ACHN (cell line): ENCODE measurements at regions not wholly inside any gene's neighbourhood (a gene's known extent, or its start where the extent isn't known, plus 50 kb on each side); places are given as distances from the start of the nearest gene placed in this dataset.

ENCODE experiments used
- DNase-seq: peaks from one replicate; pipeline ENCODE4 v3.0.0-alpha.2; 2015
- in situ Hi-C: cut with HindIII; loops from 2 replicates; pipeline ENCODE4 v1.10.0; 2017; ENCODE audit warnings: low sequenced_read_pairs, low pct_ligation_motif_present, low pct_unique_long_range_greater_than_20kb

DNA sequence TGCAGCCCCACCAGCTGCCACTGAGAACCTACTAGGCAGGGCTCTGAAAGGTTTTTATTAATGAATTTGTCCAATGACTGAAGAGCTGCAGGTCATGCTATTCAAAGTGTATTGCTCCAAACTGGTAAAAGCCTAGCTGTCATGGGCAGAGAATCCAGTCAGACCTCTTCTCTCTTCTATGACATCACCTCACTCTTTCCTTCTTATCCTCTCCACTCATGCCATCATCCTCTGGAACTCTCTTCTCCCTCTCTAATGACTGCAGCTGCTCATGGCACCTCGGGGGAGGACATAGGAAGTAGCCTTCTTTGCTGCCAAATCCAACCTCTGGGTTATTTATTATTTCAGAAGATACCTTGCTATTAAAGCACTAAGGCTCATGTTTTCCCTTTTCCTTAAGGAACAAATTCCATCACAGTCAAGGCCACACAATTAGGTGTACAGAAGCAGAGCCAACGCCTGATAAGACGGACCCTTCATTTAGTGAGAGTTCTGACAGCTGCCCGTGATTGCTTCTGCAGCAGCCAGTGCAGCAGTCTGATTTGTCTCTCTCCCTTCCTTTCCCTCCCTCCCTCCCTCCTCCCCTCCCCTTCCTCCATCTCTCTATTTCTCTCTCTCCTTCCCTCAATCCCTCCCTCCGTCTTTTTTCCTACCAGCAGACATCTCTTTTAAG, 87.0 kb upstream of the ONECUT1 start:
- in situ Hi-C loops: no loop called here
- DNase-seq: no peak

DNA sequence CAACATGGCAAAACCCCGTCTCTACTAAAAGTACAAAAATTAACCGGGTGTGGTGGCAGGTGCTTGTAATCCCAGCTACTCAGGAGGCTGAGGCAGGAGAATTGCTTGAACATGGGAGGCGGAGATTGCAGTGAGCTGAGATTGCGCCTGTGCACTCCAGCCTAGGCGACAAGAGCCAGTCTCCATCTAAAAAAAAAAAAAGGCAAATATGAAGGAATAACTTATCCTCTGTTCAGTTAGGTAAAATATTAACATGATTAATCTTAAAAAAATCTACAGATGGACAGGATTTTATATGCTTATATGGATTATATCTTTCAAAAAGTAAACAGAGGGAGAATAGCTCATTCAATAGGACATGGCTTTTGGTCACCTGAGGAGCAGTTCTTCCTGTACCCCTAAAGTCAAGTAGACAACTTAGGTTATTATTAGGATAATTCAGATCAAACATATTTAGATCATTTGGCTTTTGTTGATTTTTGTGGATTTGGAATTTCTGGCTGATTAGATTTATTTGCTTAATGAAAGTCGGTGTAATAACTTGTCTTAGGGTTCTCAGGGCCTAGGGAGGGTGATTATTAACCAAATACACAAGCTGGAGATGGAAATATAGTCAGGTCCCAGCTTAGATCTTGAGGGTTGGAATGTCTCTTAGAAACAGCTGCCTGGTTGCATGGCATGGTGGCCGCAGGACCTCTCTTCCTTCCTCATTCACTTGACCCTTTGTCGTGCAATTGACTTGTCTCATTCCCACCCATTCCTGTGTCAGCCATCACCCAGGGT, 82.1 kb upstream of the ONECUT1 start:
- no peak for DNase-seq
- in situ Hi-C loops: no loop called here

DNA sequence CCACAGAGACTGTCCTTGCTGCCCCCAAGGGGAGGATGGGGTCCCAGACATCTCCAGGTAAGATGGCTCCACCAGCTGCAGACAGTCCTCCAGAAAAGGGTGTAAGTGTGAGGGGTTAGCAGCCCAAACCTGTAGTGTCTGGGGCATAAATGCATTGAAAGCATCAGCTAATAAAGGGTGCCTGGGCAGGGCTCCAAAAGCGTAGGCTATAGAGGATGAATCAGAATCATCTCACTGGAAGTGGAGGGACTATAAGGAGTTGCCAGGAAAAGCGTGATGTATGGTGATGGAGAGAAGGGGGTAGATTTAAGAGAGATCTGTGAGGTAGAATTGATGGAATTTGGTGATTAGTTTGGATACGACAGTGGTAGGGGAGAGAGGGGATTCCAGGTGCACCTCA, 79.9 kb upstream of the ONECUT1 start:
- DNase-seq: no peak
- in situ Hi-C loops: no loop called here

DNA sequence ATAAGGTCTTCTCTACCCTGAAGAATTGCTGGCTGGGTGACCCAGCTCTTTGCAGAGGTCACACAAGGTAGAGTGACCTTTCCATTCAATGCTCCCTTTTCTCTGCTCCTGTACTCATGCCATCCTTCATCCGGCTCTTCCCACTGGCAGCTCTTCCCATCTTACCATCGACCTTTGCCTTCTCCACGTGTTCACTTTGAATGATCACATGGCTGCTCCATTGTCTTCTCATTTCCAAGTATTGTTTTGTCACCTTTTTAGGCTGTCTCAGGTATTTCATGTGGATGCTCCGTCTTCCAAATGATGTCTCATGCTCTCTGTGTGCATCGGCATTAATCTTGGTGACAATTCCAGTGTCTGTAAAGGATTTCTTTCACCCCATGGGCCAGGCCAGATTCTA, 76.6 kb upstream of the ONECUT1 start:
- in situ Hi-C loops: no loop called here
- no peak for DNase-seq

DNA sequence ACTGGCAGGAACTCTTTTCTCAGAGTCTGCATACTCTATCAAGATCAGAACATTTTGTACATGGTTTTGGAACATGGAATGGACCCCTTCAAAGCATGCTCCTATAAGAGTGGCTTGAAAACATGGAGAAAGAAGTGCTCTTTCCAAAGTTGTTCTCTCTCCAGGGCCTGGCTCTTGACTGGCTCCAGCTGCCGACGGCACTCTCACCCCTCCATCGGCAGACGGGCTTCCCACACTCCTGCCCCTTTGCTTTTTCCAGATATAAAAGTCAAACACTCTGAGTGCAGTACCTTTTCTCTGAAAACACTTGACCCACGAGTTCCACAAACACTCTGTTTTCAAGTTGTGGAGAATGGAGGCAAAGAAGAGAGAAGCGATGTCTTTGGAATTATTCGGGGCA, 72.5 kb upstream of the ONECUT1 start:
- no peak for DNase-seq
- in situ Hi-C loops: no loop called here

DNA sequence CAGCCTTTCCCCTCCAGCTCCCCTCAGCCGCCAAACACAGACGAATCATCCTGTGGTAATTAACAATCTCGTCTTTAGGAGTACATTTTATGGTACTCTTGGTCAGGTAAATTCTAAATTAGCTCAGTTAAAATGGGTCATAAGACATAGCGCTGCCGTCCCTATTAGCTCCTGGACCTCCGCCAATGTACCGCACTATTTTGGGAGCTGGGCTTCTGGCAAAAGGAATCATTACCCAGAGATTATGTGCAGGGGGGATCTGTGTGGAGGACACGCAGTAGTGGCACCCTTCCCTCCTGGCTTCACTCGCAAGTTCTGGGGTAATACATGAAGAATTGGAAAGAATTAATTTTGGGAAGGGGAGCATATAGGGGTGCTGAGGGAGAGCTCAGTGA, 68.6 kb upstream of the ONECUT1 start:
- in situ Hi-C loops: no loop called here
- no peak for DNase-seq

DNA sequence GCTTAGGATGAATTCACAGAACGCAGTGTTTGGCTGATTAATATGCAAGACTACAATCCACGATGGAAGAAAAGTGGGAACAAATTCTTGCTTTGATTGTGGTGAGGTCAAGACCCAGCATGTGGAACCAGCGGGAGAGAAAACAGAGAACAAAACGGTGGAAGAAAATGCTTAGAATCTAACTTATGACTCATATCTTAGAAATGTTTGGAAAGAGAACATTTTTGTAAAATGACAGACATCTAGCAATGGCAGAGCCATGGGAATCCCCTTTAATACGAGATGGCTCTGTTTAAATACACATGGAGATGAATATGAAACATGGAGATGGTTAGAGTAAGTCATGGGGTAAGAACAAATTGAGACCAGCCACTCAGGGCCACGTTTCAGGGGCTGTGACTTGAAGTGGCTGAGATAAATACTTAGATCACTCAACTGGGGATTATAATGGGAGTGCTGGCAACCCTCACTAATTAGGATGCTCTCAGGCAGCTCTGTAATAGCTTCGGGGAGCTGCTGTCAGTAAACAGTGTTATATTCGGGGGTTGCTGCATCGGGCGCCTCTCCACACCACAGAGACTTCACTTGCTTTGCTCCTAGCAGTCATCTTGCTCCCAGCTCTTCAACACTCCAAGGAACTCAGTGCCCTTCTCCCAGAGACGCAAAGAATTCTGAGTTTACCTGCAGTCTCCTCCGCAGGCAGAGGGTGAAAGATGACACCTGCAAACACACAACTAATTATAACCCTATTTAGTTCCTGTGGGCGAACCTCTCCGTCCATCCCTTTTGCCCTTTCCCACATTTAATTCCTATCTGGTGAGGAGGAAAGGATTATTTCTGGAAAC, 68.0 kb upstream of the ONECUT1 start:
- in situ Hi-C loops: no loop called here
- peak; percentile 1 for DNase-seq

DNA sequence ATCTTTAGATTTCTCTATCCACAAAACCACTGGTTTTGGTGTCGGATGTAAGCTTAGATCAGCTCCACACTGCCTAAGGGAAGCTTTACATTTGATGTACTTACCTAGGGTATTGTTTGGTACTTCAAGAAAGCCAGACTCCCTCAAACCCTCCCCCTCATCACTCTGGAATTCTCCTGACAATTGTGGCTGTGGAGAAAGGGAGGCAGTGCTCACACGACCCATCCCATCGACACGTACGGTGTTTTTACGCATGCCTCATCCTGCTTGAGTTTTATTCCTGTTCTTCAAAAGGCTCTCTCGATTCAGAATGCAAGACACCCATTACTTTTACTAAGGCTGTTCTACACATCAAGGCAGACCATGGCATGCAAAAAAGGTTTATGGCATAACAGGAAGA, 67.3 kb upstream of the ONECUT1 start:
- in situ Hi-C loops: no loop called here
- DNase-seq: no peak

DNA sequence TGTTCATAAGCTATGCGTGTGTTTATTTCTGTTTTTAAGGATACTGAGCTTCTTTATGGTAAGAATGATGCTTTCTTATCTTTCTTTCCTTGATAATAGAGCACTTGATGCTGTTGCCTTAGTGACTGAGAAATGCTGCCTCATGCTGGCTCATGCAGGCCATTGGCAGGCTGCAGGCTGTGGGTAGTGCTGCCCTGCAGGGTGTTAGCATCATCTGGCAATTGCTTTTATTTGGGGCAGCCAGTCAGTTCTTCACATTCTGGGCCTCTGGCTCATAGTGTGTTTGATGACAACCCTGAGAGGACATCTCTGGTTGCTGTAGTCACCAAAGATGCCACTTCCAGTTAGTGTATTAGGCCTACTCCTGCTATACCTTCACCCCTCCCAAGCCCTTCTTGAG, 66.2 kb upstream of the ONECUT1 start:
- in situ Hi-C loops: no loop called here

DNA sequence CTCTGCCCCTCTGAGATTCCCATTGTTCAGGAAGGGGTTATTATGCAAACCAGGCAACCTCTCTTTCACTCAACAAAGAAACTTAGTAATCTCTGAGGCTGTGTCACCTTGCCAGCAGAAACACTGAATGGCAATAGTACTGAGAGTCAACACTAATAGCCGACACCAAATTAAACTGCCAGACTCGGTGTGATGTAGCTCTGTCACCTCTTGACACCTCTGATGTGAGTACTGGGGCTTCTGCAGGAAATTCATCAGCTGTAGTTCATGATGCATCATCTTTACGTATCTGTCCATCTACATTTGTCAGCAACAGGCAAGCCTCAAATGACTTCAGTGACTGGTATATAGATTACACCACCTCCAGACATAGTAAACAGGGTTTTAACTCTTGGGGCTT, 65.0 kb upstream of the ONECUT1 start:
- no peak for DNase-seq
- in situ Hi-C loops: no loop called here

More for the DNA sequence above, 66.2 kb upstream of the ONECUT1 start:
- no peak for DNase-seq

DNA sequence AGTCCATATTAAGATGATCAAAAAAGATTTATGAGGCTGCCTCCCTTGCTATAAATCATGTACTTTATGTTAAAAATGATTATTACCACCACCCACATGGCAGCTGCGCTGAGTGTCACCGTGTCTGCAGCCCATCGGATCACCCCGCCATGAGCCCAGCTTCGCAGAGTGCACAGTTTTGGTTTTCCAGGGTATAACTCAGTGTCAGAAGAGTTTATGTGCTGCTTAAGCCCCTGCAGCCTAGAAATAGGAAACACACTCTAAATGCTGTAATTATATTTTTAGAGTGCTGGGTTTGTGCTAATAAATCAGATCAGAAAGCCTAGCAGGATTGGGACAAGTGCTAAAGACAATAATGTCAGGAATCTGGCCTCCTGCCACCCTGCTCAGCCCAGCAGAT, 54.7 kb upstream of the ONECUT1 start:
- in situ Hi-C loops: no loop called here

More for the DNA sequence above, 54.7 kb upstream of the ONECUT1 start:
- DNase-seq: no peak
